ENCODE measurements at regions not wholly inside any gene's neighbourhood (a gene's known extent, or its start where the extent isn't known, plus 50 kb on each side); places are given as distances from the start of the nearest gene placed in this dataset.
A peak's percentile ranks its signal among the peaks of the same experiment; 100 is the strongest.

DNA sequence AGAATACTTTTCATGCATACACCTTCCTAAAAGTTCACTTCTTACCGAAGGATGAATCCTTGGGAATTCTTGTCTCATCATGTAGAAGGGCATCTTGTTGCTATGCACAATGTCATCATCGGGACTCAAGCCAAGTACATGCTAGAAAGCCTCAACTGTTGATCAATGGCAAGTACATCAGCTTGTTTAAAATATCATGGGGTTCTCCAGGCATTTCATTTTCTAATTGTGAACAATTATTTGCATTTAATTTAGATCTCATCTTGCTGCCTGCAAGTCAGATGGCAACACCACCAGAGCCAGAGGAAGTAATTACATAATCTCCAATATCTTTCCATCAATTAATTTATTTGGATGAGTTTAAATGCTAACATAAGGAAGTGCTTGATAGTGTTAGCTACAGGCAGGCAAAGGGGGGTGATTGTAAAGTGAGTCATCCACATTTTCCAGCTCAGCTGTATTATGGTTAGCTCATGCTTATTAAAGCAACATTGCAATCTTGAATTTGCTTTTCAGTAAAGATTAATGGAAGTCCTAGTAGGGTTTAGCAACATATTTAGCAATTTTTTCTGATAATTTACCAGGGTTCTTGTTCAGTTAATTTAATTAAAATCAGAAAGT is 356.5 kb downstream of the CBLL2 start:
- intact Hi-C loops (cut with DNase I) = no loop called here
- TF ChIP-seq, protein P1, sequence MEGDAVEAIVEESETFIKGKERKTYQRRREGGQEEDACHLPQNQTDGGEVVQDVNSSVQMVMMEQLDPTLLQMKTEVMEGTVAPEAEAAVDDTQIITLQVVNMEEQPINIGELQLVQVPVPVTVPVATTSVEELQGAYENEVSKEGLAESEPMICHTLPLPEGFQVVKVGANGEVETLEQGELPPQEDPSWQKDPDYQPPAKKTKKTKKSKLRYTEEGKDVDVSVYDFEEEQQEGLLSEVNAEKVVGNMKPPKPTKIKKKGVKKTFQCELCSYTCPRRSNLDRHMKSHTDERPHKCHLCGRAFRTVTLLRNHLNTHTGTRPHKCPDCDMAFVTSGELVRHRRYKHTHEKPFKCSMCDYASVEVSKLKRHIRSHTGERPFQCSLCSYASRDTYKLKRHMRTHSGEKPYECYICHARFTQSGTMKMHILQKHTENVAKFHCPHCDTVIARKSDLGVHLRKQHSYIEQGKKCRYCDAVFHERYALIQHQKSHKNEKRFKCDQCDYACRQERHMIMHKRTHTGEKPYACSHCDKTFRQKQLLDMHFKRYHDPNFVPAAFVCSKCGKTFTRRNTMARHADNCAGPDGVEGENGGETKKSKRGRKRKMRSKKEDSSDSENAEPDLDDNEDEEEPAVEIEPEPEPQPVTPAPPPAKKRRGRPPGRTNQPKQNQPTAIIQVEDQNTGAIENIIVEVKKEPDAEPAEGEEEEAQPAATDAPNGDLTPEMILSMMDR (IDR thresholded peaks at IDR 0.05) = no peak
- TF ChIP-seq POLR2A (IDR thresholded peaks at IDR 0.05; ENCODE audit: low read depth) (no peak), EP300 (IDR thresholded peaks at IDR 0.05) (no peak), POLR2AphosphoS5 (IDR thresholded peaks at IDR 0.05) (no peak)
- Histone ChIP-seq H3K4me1 (peaks cover 0 to 13% (median 0%) of the 10 kb centered on the region in 4 donors), H3K27ac (replicated peaks in 1 of 4) (peak overlapping the region in 2 of 4 donors; percentile 7 to 28), H3K4me3 (no peak overlapping the region), H3K9me3 (no peaks in the 10 kb centered on the region), H3K36me3 (no peaks in the 10 kb centered on the region), H3K27me3 (no peaks in the 10 kb centered on the region)
- 61% methylated on average over 2 of the region's 2 CpGs for WGBS
- no peak for DNase-seq (ENCODE audit: extremely low spot score)

DNA sequence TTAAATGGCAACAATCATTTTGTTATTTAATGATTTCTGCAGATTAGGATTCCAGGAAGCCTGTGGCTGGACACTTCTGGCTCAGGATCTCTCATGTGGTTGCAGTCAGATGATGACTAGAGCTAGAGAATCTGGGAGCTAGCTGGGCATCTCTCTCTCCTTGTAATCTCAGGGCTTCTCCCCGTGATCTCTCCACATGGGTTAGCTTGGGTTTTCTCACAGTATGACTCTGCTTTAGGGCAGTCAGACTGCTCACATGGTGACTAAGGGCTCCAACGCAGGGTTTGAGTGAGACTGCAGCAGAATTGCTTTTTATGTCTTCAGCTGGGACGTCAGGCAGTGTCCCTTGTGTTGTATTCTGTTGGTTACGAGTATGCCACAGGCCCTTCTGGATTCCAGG is 361.4 kb downstream of the CBLL2 start:
- H3K36me3 ChIP-seq = no peaks in the 10 kb centered on the region
- TF ChIP-seq POLR2A (IDR thresholded peaks at IDR 0.05; ENCODE audit: low read depth) = no peak
- TF ChIP-seq, protein P1 (IDR thresholded peaks at IDR 0.05) = no peak
- TF ChIP-seq EP300 (IDR thresholded peaks at IDR 0.05) = no peak
- no peak for TF ChIP-seq POLR2AphosphoS5 (IDR thresholded peaks at IDR 0.05)
- no peak overlapping the region for H3K4me3 ChIP-seq
- H3K4me1 ChIP-seq = peaks cover 0 to 2% (median 0%) of the 10 kb centered on the region in 4 donors
- DNase-seq (ENCODE audit: extremely low spot score) = no peak
- H3K27me3 ChIP-seq = no peaks in the 10 kb centered on the region
- no peak overlapping the region for H3K27ac ChIP-seq (replicated peaks in 1 of 4)
- no peaks in the 10 kb centered on the region for H3K9me3 ChIP-seq
- 65% methylated on average over 4 of the region's 4 CpGs for WGBS
- intact Hi-C loops (cut with DNase I) = no loop called here

DNA sequence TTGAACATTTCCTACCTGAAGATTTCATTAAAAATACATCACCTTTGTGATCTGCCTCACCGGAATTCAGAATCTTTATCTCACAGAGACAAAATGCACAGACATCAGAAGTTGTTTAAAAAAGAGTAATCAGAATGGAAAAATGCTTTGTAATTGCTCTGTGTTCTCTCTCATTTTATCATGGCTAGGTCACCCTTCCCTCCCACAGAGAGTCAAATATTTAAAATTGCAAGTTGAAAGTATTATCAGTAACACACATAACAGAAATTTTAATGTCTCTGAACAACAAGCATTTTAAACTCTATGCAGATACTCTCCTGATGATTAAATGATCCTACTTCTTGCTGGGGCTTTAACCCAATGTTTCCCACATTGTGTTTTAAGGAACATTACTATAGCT is 362.0 kb downstream of the CBLL2 start:
- no peak for TF ChIP-seq EP300 (IDR thresholded peaks at IDR 0.05)
- no peak for TF ChIP-seq POLR2A (IDR thresholded peaks at IDR 0.05; ENCODE audit: low read depth)
- Histone ChIP-seq H3K27ac (replicated peaks in 1 of 4) (no peak overlapping the region), H3K9me3 (no peaks in the 10 kb centered on the region), H3K4me3 (no peak overlapping the region), H3K27me3 (no peaks in the 10 kb centered on the region), H3K4me1 (no peaks in the 10 kb centered on the region), H3K36me3 (no peaks in the 10 kb centered on the region)
- no peak for DNase-seq (ENCODE audit: extremely low spot score)
- 80% methylated on average over 1 of the region's 1 CpG for WGBS
- intact Hi-C loops (cut with DNase I) = no loop called here

DNA sequence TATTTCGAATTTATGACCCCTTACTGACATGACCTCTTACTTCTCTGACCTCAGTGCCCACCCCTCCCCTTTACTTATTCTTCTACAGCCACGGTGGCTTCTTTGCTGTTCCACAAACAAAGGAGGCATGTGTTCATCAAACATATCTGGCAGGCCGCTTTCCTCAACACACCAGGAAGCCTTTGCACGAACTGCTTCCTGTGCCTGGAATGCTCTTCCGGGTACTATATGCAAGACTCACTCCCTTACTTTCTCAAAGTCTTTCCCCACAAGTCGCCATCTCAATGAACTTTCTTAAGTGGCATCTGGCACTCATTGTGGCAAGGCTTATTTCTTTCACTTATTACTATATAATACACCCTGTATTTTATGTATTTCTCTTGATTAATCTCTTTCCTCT is 351.5 kb upstream of the DDX53 start:
- Histone ChIP-seq H3K9me3 (no peaks in the 10 kb centered on the region), H3K4me1 (peaks cover 0 to 10% (median 6%) of the 10 kb centered on the region in 4 donors), H3K27ac (replicated peaks in 1 of 4) (no peak overlapping the region), H3K36me3 (no peaks in the 10 kb centered on the region), H3K4me3 (no peak overlapping the region), H3K27me3 (no peaks in the 10 kb centered on the region)
- no peak for DNase-seq (ENCODE audit: extremely low spot score)
- intact Hi-C loops (cut with DNase I) = no loop called here
- TF ChIP-seq EP300 (IDR thresholded peaks at IDR 0.05) = no peak
- TF ChIP-seq POLR2AphosphoS5 (IDR thresholded peaks at IDR 0.05) = no peak
- no peak for TF ChIP-seq POLR2A (IDR thresholded peaks at IDR 0.05; ENCODE audit: low read depth)
- TF ChIP-seq, protein P1 (IDR thresholded peaks at IDR 0.05) = no peak
- WGBS = 66% methylated on average over 6 of the region's 6 CpGs

DNA sequence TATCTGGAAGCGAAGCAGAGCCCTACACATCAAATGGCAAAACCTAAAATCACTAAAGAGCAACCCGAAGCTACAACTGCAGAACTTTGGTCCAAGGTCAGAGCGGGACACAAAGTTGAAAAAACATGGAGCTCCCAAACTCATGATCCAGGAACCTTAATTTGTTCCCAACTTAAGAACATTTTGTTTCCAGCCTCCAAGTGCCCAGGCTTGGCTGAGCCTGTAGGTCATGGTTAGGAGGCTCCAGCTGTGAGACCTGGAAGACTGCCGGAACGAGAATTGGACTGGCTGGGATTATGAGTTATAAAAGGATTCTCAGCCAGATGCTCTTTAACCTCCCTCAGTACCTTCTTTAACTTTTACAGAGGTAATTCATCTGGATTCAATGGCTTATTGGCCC is 349.1 kb upstream of the DDX53 start:
- Histone ChIP-seq H3K27ac (replicated peaks in 1 of 4) (no peak overlapping the region), H3K27me3 (no peaks in the 10 kb centered on the region), H3K4me1 (peaks cover 0 to 11% (median 8%) of the 10 kb centered on the region in 4 donors), H3K9me3 (no peaks in the 10 kb centered on the region), H3K4me3 (no peak overlapping the region), H3K36me3 (no peaks in the 10 kb centered on the region)
- DNase-seq (ENCODE audit: extremely low spot score) = no peak
- WGBS = 83% methylated on average over 5 of the region's 5 CpGs
- intact Hi-C loops (cut with DNase I) = no loop called here
- no peak for TF ChIP-seq POLR2A (IDR thresholded peaks at IDR 0.05; ENCODE audit: low read depth)
- TF ChIP-seq EP300 (IDR thresholded peaks at IDR 0.05) = no peak
- TF ChIP-seq, protein P1 (IDR thresholded peaks at IDR 0.05) = no peak

Data from esophagus muscularis mucosa (tissue), 4 donors.